Caco-2 (cell line): ENCODE measurements at regions not wholly inside any gene's neighbourhood (a gene's known extent, or its start where the extent isn't known, plus 50 kb on each side); places are given as distances from the start of the nearest gene placed in this dataset.

Experiments used
- BruUV-seq: library from RNA; stranded (reverse); fragments of 400-500 nt; replicated peaks from 2 replicates; lab custom pipeline; 2021; lab: Mats Ljungman, UMichigan
- CTCF ChIA-PET: fragments of 300-600 bp; sonication (Branson Sonifier 250); formaldehyde crosslinking; loops from one replicate; lab custom pipeline; 2022; ENCODE audit warnings: antibody characterized with exemption; lab: Charles Lee
- POLR2A ChIA-PET: fragments of 300-600 bp; sonication (Branson Sonifier 250); formaldehyde crosslinking; loops from one replicate; lab custom pipeline; 2022; ENCODE audit warnings: antibody characterized with exemption; lab: Charles Lee
- DNase-seq, 2 experiments: peaks; one replicate each; pipeline versions ENCODE4 v3.0.0 to v3.0.0-alpha.2; 2020 to 2022
- H3K27me3 ChIP-seq: replicated peaks from 2 replicates; pipeline ENCODE4 v1.6.0; 2011; ENCODE audit warnings: low read length; ENCODE audit not compliant: control insufficient read depth, insufficient read depth
- H3K36me3 ChIP-seq: 2 replicates; pipeline ENCODE4 v1.5.1; 2011; ENCODE audit warnings: low read length; ENCODE audit not compliant: control insufficient read depth, insufficient read depth
- H3K4me1 ChIP-seq: fragments of 250-450 bp; sonication (Bioruptor Pico); 2 replicates; pipeline ENCODE4 v1.5.1; 2020; ENCODE audit warnings: mild to moderate bottlenecking
- H3K4me3 ChIP-seq: 2 replicates; pipeline ENCODE4 v1.5.1; 2011; ENCODE audit warnings: low read depth, mild to moderate bottlenecking, control low read depth, low read length
- H3K9me3 ChIP-seq: fragments of 250-450 bp; sonication (Bioruptor Pico); 2 replicates; pipeline ENCODE4 v1.5.1; 2020; ENCODE audit warnings: mild to moderate bottlenecking, moderate library complexity
- H3K27ac Mint-ChIP-seq: one replicate; pipeline ENCODE4 v1.8.0; 2022; ENCODE audit warnings: mixed read lengths; ENCODE audit not compliant: unreplicated experiment
- H3K27me3 Mint-ChIP-seq: one replicate; pipeline ENCODE4 v1.8.0; 2022; ENCODE audit warnings: mixed read lengths; ENCODE audit not compliant: insufficient read depth, unreplicated experiment
- H3K36me3 Mint-ChIP-seq: one replicate; pipeline ENCODE4 v1.8.0; 2022; ENCODE audit warnings: mild to moderate bottlenecking, mixed read lengths; ENCODE audit not compliant: insufficient read depth, unreplicated experiment
- H3K4me1 Mint-ChIP-seq: one replicate; pipeline ENCODE4 v1.8.0; 2022; ENCODE audit warnings: low read depth, mixed read lengths; ENCODE audit not compliant: unreplicated experiment
- H3K4me3 Mint-ChIP-seq: one replicate; pipeline ENCODE4 v1.8.0; 2022; ENCODE audit warnings: mild to moderate bottlenecking, moderate library complexity, mixed read lengths; ENCODE audit not compliant: unreplicated experiment
- H3K9me3 Mint-ChIP-seq: one replicate; pipeline ENCODE4 v1.8.0; 2022; ENCODE audit warnings: mixed read lengths; ENCODE audit not compliant: unreplicated experiment
- intact Hi-C: fragments of 100-400 bp; cut with micrococcal nuclease; formaldehyde crosslinking; loops from one replicate; pipeline ENCODE4 v1.10.0; 2022; ENCODE audit not compliant: unreplicated experiment
- TF ChIP-seq, protein P1 (sequence below), 2 experiments: fragments of 200-600 bp in 1 of 2; IDR thresholded peaks; 1 replicate in 1 of 2; 2 replicates in 1 of 2; pipeline versions ENCODE4 v1.5.1 to v1.8.0; 2011 to 2022; ENCODE audit warnings: antibody characterized with exemption in 1 of 2, control low read depth in 1 of 2, inconsistent platforms in 1 of 2, low read depth in 1 of 2, low read length in 1 of 2, mild to moderate bottlenecking in 1 of 2, moderate library complexity in 1 of 2; ENCODE audit not compliant: insufficient read depth in 1 of 2, severe bottlenecking in 1 of 2, unreplicated experiment in 1 of 2

DNA sequence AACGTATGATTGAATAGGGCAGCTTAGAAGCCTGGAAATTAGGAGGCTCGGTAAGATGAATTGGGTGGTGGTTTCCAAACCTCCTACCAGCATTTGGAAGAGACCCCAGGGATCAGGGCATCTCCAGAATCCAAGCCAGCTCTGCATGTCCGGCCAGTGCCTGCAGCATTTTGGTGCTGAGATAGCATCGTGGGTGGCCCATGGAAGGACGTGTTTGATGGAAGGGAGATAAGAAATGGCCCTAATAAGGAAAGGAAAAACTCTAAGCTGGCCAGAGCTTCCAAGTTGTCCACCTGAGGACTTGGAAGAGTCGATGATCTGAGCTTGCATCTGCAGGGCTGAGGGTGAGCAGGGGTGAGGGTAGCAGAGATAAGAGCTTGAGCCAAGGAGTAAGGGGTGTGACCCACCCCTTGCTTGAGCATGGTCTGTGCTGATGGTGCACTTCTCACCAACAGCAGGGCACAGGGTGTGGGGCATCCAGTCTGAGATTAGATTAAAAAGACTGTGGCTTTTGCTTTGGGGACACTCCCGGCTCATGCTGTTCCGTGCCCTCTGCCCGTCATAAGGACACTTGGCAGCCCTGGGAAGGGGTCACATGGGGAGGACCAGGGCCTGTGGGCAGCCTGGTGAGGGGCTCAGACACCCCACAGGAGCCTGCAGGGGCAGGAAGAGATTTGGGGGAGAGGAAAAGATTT is 213.2 kb downstream of the ERMARD start:
- Histone ChIP-seq H3K4me1 (no peaks in the 10 kb centered on the region), H3K9me3 (no peaks in the 10 kb centered on the region), H3K4me3 (no peak overlapping the region), H3K27me3 (no peaks in the 10 kb centered on the region), H3K36me3 (no peaks in the 10 kb centered on the region)
- H3K4me1 Mint-ChIP-seq, result no peaks in the 10 kb centered on the region
- intact Hi-C loops, result no loop called here
- DNase-seq, result no peak
- no peaks in the 10 kb centered on the region for H3K36me3 Mint-ChIP-seq
- H3K4me3 Mint-ChIP-seq, result no peak overlapping the region
- no peaks in the 10 kb centered on the region for H3K9me3 Mint-ChIP-seq
- H3K27ac Mint-ChIP-seq, result no peak overlapping the region
- POLR2A ChIA-PET, result no interaction called here
- TF ChIP-seq, protein P1, sequence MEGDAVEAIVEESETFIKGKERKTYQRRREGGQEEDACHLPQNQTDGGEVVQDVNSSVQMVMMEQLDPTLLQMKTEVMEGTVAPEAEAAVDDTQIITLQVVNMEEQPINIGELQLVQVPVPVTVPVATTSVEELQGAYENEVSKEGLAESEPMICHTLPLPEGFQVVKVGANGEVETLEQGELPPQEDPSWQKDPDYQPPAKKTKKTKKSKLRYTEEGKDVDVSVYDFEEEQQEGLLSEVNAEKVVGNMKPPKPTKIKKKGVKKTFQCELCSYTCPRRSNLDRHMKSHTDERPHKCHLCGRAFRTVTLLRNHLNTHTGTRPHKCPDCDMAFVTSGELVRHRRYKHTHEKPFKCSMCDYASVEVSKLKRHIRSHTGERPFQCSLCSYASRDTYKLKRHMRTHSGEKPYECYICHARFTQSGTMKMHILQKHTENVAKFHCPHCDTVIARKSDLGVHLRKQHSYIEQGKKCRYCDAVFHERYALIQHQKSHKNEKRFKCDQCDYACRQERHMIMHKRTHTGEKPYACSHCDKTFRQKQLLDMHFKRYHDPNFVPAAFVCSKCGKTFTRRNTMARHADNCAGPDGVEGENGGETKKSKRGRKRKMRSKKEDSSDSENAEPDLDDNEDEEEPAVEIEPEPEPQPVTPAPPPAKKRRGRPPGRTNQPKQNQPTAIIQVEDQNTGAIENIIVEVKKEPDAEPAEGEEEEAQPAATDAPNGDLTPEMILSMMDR (IDR thresholded peaks at IDR 0.05; ENCODE audit: insufficient read depth in 1 of 2, low read depth in 1 of 2, low read length in 1 of 2, severe bottlenecking in 1 of 2, unreplicated experiment in 1 of 2), result no peak
- no TSS peak for BruUV-seq
- no peaks in the 10 kb centered on the region for H3K27me3 Mint-ChIP-seq
- CTCF ChIA-PET, result no interaction called here

DNA sequence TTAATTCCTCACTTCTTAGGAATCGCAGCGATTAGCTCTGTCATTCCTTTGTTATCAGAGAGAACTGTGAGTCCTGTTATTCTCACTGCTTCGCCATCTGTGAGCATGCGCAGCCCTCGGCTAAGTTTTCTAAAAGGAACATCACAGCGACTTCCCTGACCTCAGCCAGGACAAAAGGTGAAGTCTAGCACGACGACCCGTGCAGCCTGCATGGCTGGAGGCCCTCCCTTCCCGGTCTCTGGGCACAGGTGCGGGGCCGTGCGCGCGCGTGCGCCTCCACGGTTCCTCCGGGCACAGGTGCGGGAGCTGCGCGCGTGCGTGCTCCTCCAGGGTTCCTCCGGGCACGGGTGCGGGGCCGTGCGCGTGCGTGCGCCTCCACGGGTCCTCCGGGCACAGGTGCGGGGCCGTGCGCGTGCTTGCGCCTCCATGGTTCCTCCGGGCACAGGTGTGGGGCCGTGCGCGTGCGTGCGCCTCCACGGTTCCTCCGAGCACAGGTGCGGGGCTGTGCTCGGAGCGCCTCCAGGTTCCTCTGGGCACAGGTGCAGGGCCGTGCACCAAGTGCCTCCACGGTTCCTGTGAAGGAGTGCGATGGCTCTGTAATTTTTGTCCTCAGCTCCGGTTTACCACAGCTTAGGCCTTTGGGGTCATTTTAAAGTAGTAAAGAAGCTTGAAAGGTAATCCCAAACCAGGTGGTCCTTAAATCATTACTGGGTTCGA is 212.3 kb downstream of the ERMARD start:
- intact Hi-C loops, result no loop called here
- Mint-ChIP-seq H3K4me1 (no peaks in the 10 kb centered on the region), H3K27me3 (no peaks in the 10 kb centered on the region), H3K36me3 (no peaks in the 10 kb centered on the region), H3K27ac (no peak overlapping the region), H3K9me3 (no peaks in the 10 kb centered on the region), H3K4me3 (no peak overlapping the region)
- ChIA-PET POLR2A (no interaction called here), CTCF (no interaction called here)
- no peak overlapping the region for H3K4me3 ChIP-seq
- TF ChIP-seq, protein P1 (IDR thresholded peaks at IDR 0.05; ENCODE audit: insufficient read depth in 1 of 2, low read depth in 1 of 2, low read length in 1 of 2, severe bottlenecking in 1 of 2, unreplicated experiment in 1 of 2), result no peak
- no peaks in the 10 kb centered on the region for H3K9me3 ChIP-seq
- no peaks in the 10 kb centered on the region for H3K27me3 ChIP-seq
- DNase-seq, result no peak
- H3K36me3 ChIP-seq, result no peaks in the 10 kb centered on the region
- no TSS peak for BruUV-seq
- no peaks in the 10 kb centered on the region for H3K4me1 ChIP-seq

DNA sequence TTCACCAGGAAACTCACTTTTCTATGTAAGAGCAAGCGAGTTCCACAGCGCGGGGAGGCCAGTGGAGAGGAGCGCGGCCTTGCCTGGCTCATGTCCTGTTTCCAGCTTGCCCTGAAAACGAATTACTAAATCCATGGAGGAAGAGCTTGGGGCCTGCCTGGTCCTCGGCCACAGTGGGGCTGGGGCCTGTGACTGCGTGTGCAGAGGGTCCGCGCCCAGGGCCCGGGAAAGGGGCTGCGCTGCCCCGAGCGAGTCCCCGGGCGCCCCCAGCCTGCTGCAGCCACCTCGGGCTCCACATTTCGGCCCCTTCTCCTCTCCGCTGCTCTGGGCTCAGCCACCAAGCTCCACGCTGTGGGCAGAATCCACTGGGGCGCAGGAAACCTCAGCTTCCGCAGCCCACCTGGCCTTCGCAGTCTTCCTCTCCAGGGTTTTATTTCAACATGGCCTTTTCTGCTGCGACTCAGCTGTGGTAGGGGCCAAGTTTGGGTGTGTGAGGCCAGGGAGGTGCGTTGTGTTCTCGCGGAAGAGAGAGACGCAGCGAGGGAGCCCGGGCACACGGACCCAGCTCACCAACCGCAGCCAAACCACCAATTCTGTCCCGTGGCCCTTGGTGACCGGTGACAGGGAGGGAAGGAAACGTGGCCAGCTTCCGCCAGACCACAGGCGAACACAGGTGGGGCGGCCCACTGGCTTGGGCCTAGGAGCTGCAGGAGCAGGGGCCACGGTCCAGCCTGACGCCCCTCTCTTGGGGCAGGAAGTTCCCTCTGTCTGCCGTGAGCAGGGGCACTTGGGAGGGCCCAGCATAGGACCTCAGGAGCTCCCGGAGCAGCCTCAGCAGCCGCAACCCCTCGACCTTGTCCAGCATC is 211.4 kb downstream of the ERMARD start:
- ChIA-PET POLR2A (no interaction called here), CTCF (no interaction called here)
- Mint-ChIP-seq H3K27ac (no peak overlapping the region), H3K9me3 (no peaks in the 10 kb centered on the region), H3K4me3 (no peak overlapping the region), H3K36me3 (no peaks in the 10 kb centered on the region), H3K4me1 (no peaks in the 10 kb centered on the region), H3K27me3 (no peaks in the 10 kb centered on the region)
- no TSS peak for BruUV-seq
- H3K4me3 ChIP-seq, result no peak overlapping the region
- TF ChIP-seq, protein P1 (IDR thresholded peaks at IDR 0.05; ENCODE audit: insufficient read depth in 1 of 2, low read depth in 1 of 2, low read length in 1 of 2, severe bottlenecking in 1 of 2, unreplicated experiment in 1 of 2), result no peak
- H3K4me1 ChIP-seq, result no peaks in the 10 kb centered on the region
- intact Hi-C loops, result no loop called here
- no peaks in the 10 kb centered on the region for H3K9me3 ChIP-seq
- no peaks in the 10 kb centered on the region for H3K36me3 ChIP-seq
- no peak for DNase-seq
- no peaks in the 10 kb centered on the region for H3K27me3 ChIP-seq
